GM23338 (cell line): ENCODE measurements at regions not wholly inside any gene's neighbourhood (a gene's known extent, or its start where the extent isn't known, plus 50 kb on each side); places are given as distances from the start of the nearest gene placed in this dataset.

Source experiments
- ATAC-seq: fragments of 200-7000 bp; cut with Tn5 transposase; 3 replicates; pipeline ENCODE4 v1.9.1; 2020
- DNase-seq: peaks from one replicate; pipeline ENCODE4 v3.0.0-alpha.2; 2015; ENCODE audit warnings: low spot score
- H2AFZ ChIP-seq: fragments of 200-600 bp; sonication (generic); 2 replicates; pipeline ENCODE4 v1.8.0; 2016; ENCODE audit warnings: antibody characterized with exemption, mild to moderate bottlenecking, moderate library complexity
- H3F3A ChIP-seq: fragments of 200-600 bp; sonication (generic); replicated peaks from 2 replicates; pipeline ENCODE4 v1.8.0; 2017; ENCODE audit warnings: antibody characterized with exemption, mixed run types, low read depth
- H3K27ac ChIP-seq: fragments of 200-600 bp; sonication (generic); 2 replicates; pipeline ENCODE4 v1.6.1; 2016; ENCODE audit warnings: low read depth
- H3K27me3 ChIP-seq: fragments of 200-600 bp; sonication (generic); 2 replicates; pipeline ENCODE4 v1.8.0; 2016; ENCODE audit warnings: mild to moderate bottlenecking, mixed run types, moderate library complexity; ENCODE audit not compliant: insufficient read depth
- H3K36me3 ChIP-seq: fragments of 200-600 bp; sonication (generic); 2 replicates; pipeline ENCODE4 v1.8.0; 2016; ENCODE audit warnings: mild to moderate bottlenecking; ENCODE audit not compliant: insufficient read depth
- H3K4me1 ChIP-seq: fragments of 200-600 bp; sonication (generic); 2 replicates; pipeline ENCODE4 v1.8.0; 2016; ENCODE audit warnings: mild to moderate bottlenecking, moderate library complexity; ENCODE audit not compliant: insufficient read depth
- H3K4me2 ChIP-seq: fragments of 200-600 bp; sonication (generic); 2 replicates; pipeline ENCODE4 v1.7.1; 2017; ENCODE audit warnings: mixed run types
- H3K4me3 ChIP-seq: fragments of 200-600 bp; sonication (generic); 2 replicates; pipeline ENCODE4 v1.6.1; 2016; ENCODE audit warnings: mixed run types
- H3K79me2 ChIP-seq: fragments of 200-600 bp; sonication (generic); replicated peaks from 2 replicates; pipeline ENCODE4 v1.8.0; 2017; ENCODE audit warnings: mild to moderate bottlenecking; ENCODE audit not compliant: insufficient read depth
- H3K9me2 ChIP-seq: fragments of 200-600 bp; sonication (generic); 2 replicates; pipeline ENCODE4 v1.8.0; 2017; ENCODE audit not compliant: insufficient read depth
- H4K20me1 ChIP-seq: fragments of 200-600 bp; sonication (generic); replicated peaks from 2 replicates; pipeline ENCODE4 v1.8.0; 2017; ENCODE audit warnings: mild to moderate bottlenecking; ENCODE audit not compliant: insufficient read depth
- H3K27ac Mint-ChIP-seq: 2 replicates; pipeline ENCODE4 v1.8.0; 2020; ENCODE audit warnings: inconsistent platforms, mild to moderate bottlenecking, moderate library complexity, mixed read lengths
- H3K27me3 Mint-ChIP-seq: 3 replicates; pipeline ENCODE4 v1.8.0; 2022; ENCODE audit warnings: low read depth, mild to moderate bottlenecking, moderate library complexity, mixed read lengths, inconsistent platforms; ENCODE audit not compliant: insufficient read depth, poor library complexity
- H3K36me3 Mint-ChIP-seq: 3 replicates; pipeline ENCODE4 v1.8.0; 2021; ENCODE audit warnings: low read depth, mild to moderate bottlenecking, inconsistent platforms, moderate library complexity, mixed read lengths
- H3K4me1 Mint-ChIP-seq: 3 replicates; pipeline ENCODE4 v1.8.0; 2020; ENCODE audit warnings: mild to moderate bottlenecking, inconsistent platforms, mixed read lengths
- H3K4me3 Mint-ChIP-seq: 3 replicates; pipeline ENCODE4 v1.8.0; 2021; ENCODE audit warnings: moderate library complexity, mild to moderate bottlenecking, inconsistent platforms, mixed read lengths
- H3K9me3 Mint-ChIP-seq: 3 replicates; pipeline ENCODE4 v1.8.0; 2020; ENCODE audit warnings: moderate library complexity, mild to moderate bottlenecking, inconsistent platforms, mixed read lengths
- CTCF ChIP-seq, 2 experiments: fragments of 200-600 bp in 1 of 2; sonication (generic) in 1 of 2; conservative IDR thresholded peaks; 2 replicates each; pipeline versions ENCODE4 v1.5.1 to v1.6.1; 2016 to 2017; ENCODE audit warnings: antibody characterized with exemption in 2 of 2, low read depth in 2 of 2, mild to moderate bottlenecking in 2 of 2, moderate library complexity in 1 of 2
- JUNB ChIP-seq: IDR thresholded peaks from one replicate; pipeline ENCODE4 v1.6.1; 2016; ENCODE audit warnings: antibody characterized with exemption; ENCODE audit not compliant: unreplicated experiment
- REST ChIP-seq: IDR thresholded peaks from one replicate; pipeline ENCODE4 v1.6.1; 2018; ENCODE audit warnings: antibody characterized with exemption; ENCODE audit not compliant: unreplicated experiment

- H3K36me3 ChIP-seq: no peaks in the 10 kb centered on the region
- no peaks in the 10 kb centered on the region for H3K79me2 ChIP-seq
- H3K27me3 Mint-ChIP-seq: peaks cover 1% of the 10 kb centered on the region
- no peak overlapping the region for H3K4me3 Mint-ChIP-seq
- H3K4me3 ChIP-seq: no peak overlapping the region
- no peaks in the 10 kb centered on the region for H3K27me3 ChIP-seq
- DNase-seq (no peak), ATAC-seq (no peak)
- TF ChIP-seq REST (no peak), JUNB (no peak)
- H3K9me2 ChIP-seq: peaks cover 8% of the 10 kb centered on the region; the same call in 1 of the 2 replicates
- H3K27ac Mint-ChIP-seq: no peak overlapping the region
- no peaks in the 10 kb centered on the region for H3K4me1 Mint-ChIP-seq
- no peak overlapping the region for H2AFZ ChIP-seq
- no peaks in the 10 kb centered on the region for H3K36me3 Mint-ChIP-seq
- no peak overlapping the region for H3K4me2 ChIP-seq
- peaks cover 6% of the 10 kb centered on the region for H3K4me1 ChIP-seq
- no peak overlapping the region for H3K27ac ChIP-seq
- no peaks in the 10 kb centered on the region for H3K9me3 Mint-ChIP-seq
- H3F3A ChIP-seq: no peaks in the 10 kb centered on the region
- no peaks in the 10 kb centered on the region for H4K20me1 ChIP-seq
Observed at GRCh38 chr2:16402891-16403290, 262.7 kb downstream of the CYRIA start.

GRCh38 chr2:16401761-16402300 lies 263.8 kb downstream of the CYRIA start:
- H3K27me3 Mint-ChIP-seq: peaks cover 1% of the 10 kb centered on the region
- H3K4me2 ChIP-seq: no peak overlapping the region
- H3K9me3 Mint-ChIP-seq: no peaks in the 10 kb centered on the region
- H3K9me2 ChIP-seq: peaks cover 8% of the 10 kb centered on the region; the same call in 1 of the 2 replicates
- no peaks in the 10 kb centered on the region for H3K36me3 Mint-ChIP-seq
- no peaks in the 10 kb centered on the region for H3K79me2 ChIP-seq
- H3F3A ChIP-seq: no peaks in the 10 kb centered on the region
- H3K4me1 Mint-ChIP-seq: no peaks in the 10 kb centered on the region
- H3K27me3 ChIP-seq: no peaks in the 10 kb centered on the region
- no peak overlapping the region for H3K27ac ChIP-seq
- no peak overlapping the region for H2AFZ ChIP-seq
- ATAC-seq (no peak), DNase-seq (no peak)
- H3K36me3 ChIP-seq: no peaks in the 10 kb centered on the region
- TF ChIP-seq CTCF (conservative IDR thresholded peaks at IDR 0.05; ENCODE audit: low read depth in 2 of 2): 0 out of 4 replicates have a peak, but pooled peaks of 1 of the 2 experiments have one; percentile 4
- TF ChIP-seq REST: no peak
- H3K4me3 Mint-ChIP-seq: no peak overlapping the region
- no peaks in the 10 kb centered on the region for H4K20me1 ChIP-seq
- H3K4me1 ChIP-seq: peaks cover 2% of the 10 kb centered on the region
- no peak overlapping the region for H3K4me3 ChIP-seq
- H3K27ac Mint-ChIP-seq: no peak overlapping the region
